ENCODE measurements at regions not wholly inside any gene's neighbourhood (a gene's known extent, or its start where the extent isn't known, plus 50 kb on each side); places are given as distances from the start of the nearest gene placed in this dataset.
"Not testable (repeated sequence)": the region's sequence is repeated elsewhere in the genome, so short reads cannot be mapped to it uniquely, and the experiment has no call there.

GRCh38 chr11:67849766-67850165 lies 154.1 kb downstream of the UNC93B1 start:
- not testable (repeated sequence) for TF ChIP-seq CTCF (IDR thresholded peaks at IDR 0.05; ENCODE audit: control extremely low read depth in 1 of 3, insufficient read depth in 1 of 3, low read depth in 1 of 3, low read length in 3 of 3); FOSL1 (IDR thresholded peaks at IDR 0.05; ENCODE audit: insufficient read depth, low read depth, low read length); EZH2 (IDR thresholded peaks at IDR 0.05; ENCODE audit: low read depth, low read length, severe bottlenecking); POLR2A (IDR thresholded peaks at IDR 0.05; ENCODE audit: control extremely low read depth in 1 of 2, low read depth in 2 of 2, low read length in 2 of 2); POLR2AphosphoS5 (IDR thresholded peaks at IDR 0.05; ENCODE audit: low read depth, low read length); ATF2 (IDR thresholded peaks at IDR 0.05; ENCODE audit: low read length); GABPA (IDR thresholded peaks at IDR 0.05; ENCODE audit: borderline replicate concordance, insufficient read depth, low read length); MAFK (IDR thresholded peaks at IDR 0.05; ENCODE audit: low read depth, low read length); PHF8 (conservative IDR thresholded peaks at IDR 0.05; ENCODE audit: low read depth, low read length); KDM5A (IDR thresholded peaks at IDR 0.05; ENCODE audit: low read length); CEBPB (IDR thresholded peaks at IDR 0.05; ENCODE audit: low read depth, low read length); ASH2L (IDR thresholded peaks at IDR 0.05; ENCODE audit: low read length); HDAC2 (IDR thresholded peaks at IDR 0.05; ENCODE audit: borderline replicate concordance in 1 of 2, low read depth in 2 of 2, low read length in 2 of 2); ZNF274 (IDR thresholded peaks at IDR 0.05; ENCODE audit: borderline replicate concordance, extremely low read depth, low read length)

Measured in H1 (cell line).